Glomerular visceral epithelial cell (primary cell): ENCODE measurements at regions not wholly inside any gene's neighbourhood (a gene's known extent, or its start where the extent isn't known, plus 50 kb on each side); places are given as distances from the start of the nearest gene placed in this dataset.

Experiments used
- DNase-seq: peaks from one replicate; pipeline ENCODE4 v3.0.0-alpha.2; 2016; ENCODE audit errors: extremely low spot score

- DNase-seq, result no peak
These were observed 254.7 kb downstream of the ATG4C start for GRCh38 chr1:63038586-63038985.

- DNase-seq, result no peak
These were observed 257.7 kb downstream of the ATG4C start for GRCh38 chr1:63041660-63042059.

- DNase-seq, result no peak
These were observed 258.3 kb downstream of the ATG4C start for GRCh38 chr1:63042278-63042677.

- DNase-seq, result no peak
These were observed 262.6 kb downstream of the ATG4C start for GRCh38 chr1:63046539-63046938.

- DNase-seq, result no peak
These were observed 265.2 kb downstream of the ATG4C start for GRCh38 chr1:63049135-63049534.

- no peak for DNase-seq
These were observed 267.4 kb downstream of the ATG4C start for GRCh38 chr1:63051356-63051755.

- peak; percentile 5 for DNase-seq
These were observed 268.0 kb downstream of the ATG4C start for GRCh38 chr1:63051886-63052285.

- DNase-seq, result no peak
These were observed 268.2 kb upstream of the FOXD3 start for GRCh38 chr1:63054184-63054583.

GRCh38 chr1:63063367-63063766 is 259.0 kb upstream of the FOXD3 start:
- DNase-seq, result no peak

- DNase-seq, result no peak
These were observed 258.2 kb upstream of the FOXD3 start for GRCh38 chr1:63064135-63064534.

- DNase-seq, result no peak
These were observed 253.7 kb upstream of the FOXD3 start for GRCh38 chr1:63068626-63069025.

- no peak for DNase-seq
These were observed 253.2 kb upstream of the FOXD3 start for GRCh38 chr1:63069214-63069613.

- DNase-seq, result no peak
These were observed 248.8 kb upstream of the FOXD3 start for GRCh38 chr1:63073309-63074306.

- DNase-seq, result no peak
These were observed 248.0 kb upstream of the FOXD3 start for GRCh38 chr1:63074321-63074720.

GRCh38 chr1:63082766-63083165 is 239.6 kb upstream of the FOXD3 start:
- DNase-seq, result no peak

GRCh38 chr1:63087966-63088365 is 234.4 kb upstream of the FOXD3 start:
- peak; percentile 4 for DNase-seq

- DNase-seq, result no peak
These were observed 223.2 kb upstream of the FOXD3 start for GRCh38 chr1:63099188-63099587.

- peak; percentile 18 for DNase-seq
These were observed 221.0 kb upstream of the FOXD3 start for GRCh38 chr1:63101336-63101735.

- no peak for DNase-seq
These were observed 218.7 kb upstream of the FOXD3 start for GRCh38 chr1:63103682-63104081.

GRCh38 chr1:63107066-63107465 is 215.3 kb upstream of the FOXD3 start:
- no peak for DNase-seq

- no peak for DNase-seq
These were observed 214.2 kb upstream of the FOXD3 start for GRCh38 chr1:63108206-63108605.

GRCh38 chr1:63112155-63112900 is 210.0 kb upstream of the FOXD3 start:
- peak; percentile 67 for DNase-seq

GRCh38 chr1:63115527-63115926 is 206.8 kb upstream of the FOXD3 start:
- no peak for DNase-seq
